SU-DHL-6 (cell line): ENCODE measurements at regions not wholly inside any gene's neighbourhood (a gene's known extent, or its start where the extent isn't known, plus 50 kb on each side); places are given as distances from the start of the nearest gene placed in this dataset.

ENCODE experiments used
- EZH2phosphoT487 ChIP-seq: fragments of 200-600 bp; sonication (generic), shearing (Covaris generic); conservative IDR thresholded peaks from 2 replicates; pipeline ENCODE4 v1.6.1; 2018; ENCODE audit warnings: mild to moderate bottlenecking, antibody characterized with exemption, low read length, moderate library complexity, mixed read lengths
- TF ChIP-seq, protein P1 (sequence below): fragments of 200-600 bp; sonication (generic); IDR thresholded peaks from one replicate; pipeline ENCODE4 v1.5.1; 2017; ENCODE audit warnings: antibody characterized with exemption, mild to moderate bottlenecking, low read length, moderate library complexity; ENCODE audit not compliant: insufficient read depth, poor library complexity, severe bottlenecking

DNA sequence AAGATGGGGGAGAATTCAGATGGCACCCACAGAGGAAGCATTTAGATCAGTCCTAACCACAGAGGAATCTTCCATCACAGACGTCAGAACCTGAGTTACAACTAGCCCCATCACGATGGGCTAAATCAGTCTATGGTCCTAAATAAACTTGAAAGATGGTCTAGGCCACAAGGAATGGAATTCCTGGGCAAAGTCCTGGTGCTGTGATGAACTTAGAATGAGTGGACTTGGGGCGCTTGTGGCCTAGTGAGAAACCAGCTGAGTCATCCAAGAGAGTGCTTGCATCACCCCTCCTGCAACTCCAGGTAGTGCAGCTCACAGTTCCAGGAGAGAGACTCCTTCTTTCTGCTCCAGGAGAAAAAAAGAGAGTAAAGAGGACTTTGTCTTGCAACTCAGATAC is 722.9 kb upstream of the RGMB start:
- TF ChIP-seq, protein P1, sequence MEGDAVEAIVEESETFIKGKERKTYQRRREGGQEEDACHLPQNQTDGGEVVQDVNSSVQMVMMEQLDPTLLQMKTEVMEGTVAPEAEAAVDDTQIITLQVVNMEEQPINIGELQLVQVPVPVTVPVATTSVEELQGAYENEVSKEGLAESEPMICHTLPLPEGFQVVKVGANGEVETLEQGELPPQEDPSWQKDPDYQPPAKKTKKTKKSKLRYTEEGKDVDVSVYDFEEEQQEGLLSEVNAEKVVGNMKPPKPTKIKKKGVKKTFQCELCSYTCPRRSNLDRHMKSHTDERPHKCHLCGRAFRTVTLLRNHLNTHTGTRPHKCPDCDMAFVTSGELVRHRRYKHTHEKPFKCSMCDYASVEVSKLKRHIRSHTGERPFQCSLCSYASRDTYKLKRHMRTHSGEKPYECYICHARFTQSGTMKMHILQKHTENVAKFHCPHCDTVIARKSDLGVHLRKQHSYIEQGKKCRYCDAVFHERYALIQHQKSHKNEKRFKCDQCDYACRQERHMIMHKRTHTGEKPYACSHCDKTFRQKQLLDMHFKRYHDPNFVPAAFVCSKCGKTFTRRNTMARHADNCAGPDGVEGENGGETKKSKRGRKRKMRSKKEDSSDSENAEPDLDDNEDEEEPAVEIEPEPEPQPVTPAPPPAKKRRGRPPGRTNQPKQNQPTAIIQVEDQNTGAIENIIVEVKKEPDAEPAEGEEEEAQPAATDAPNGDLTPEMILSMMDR: no peak
- no peak for TF ChIP-seq EZH2phosphoT487
